GM20000 (cell line): ENCODE measurements at regions not wholly inside any gene's neighbourhood (a gene's known extent, or its start where the extent isn't known, plus 50 kb on each side); places are given as distances from the start of the nearest gene placed in this dataset.

Source experiments
- DNase-seq: peaks from one replicate; pipeline ENCODE4 v3.0.0; 2012; ENCODE audit warnings: low spot score
- TF ChIP-seq, protein P1 (sequence below): IDR thresholded peaks from 2 replicates; pipeline ENCODE4 v1.5.1; 2012; ENCODE audit warnings: mild to moderate bottlenecking, control low read depth; ENCODE audit errors: extremely low read depth, missing control alignments

DNA sequence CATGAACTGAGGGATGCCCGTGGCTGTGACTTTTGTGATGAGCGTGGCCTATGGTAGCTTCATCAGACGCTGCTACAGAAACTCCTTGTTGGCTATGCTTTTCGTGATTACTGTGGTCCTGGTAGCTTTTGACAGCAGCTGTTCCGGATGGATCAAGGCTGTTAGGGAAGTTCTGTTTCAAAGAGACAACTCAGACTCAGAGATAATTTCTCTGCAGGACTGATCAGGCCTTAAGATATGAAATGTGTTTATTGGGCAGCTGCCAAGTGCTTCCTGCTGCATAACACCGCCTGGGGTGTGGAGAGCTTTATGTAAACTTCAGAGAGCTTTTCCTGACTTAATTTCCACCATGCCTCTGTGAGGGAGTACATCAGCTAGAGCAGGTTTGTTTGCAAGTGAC is 243.8 kb downstream of the TSN start:
- TF ChIP-seq, protein P1, sequence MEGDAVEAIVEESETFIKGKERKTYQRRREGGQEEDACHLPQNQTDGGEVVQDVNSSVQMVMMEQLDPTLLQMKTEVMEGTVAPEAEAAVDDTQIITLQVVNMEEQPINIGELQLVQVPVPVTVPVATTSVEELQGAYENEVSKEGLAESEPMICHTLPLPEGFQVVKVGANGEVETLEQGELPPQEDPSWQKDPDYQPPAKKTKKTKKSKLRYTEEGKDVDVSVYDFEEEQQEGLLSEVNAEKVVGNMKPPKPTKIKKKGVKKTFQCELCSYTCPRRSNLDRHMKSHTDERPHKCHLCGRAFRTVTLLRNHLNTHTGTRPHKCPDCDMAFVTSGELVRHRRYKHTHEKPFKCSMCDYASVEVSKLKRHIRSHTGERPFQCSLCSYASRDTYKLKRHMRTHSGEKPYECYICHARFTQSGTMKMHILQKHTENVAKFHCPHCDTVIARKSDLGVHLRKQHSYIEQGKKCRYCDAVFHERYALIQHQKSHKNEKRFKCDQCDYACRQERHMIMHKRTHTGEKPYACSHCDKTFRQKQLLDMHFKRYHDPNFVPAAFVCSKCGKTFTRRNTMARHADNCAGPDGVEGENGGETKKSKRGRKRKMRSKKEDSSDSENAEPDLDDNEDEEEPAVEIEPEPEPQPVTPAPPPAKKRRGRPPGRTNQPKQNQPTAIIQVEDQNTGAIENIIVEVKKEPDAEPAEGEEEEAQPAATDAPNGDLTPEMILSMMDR, result no peak
- no peak for DNase-seq

DNA sequence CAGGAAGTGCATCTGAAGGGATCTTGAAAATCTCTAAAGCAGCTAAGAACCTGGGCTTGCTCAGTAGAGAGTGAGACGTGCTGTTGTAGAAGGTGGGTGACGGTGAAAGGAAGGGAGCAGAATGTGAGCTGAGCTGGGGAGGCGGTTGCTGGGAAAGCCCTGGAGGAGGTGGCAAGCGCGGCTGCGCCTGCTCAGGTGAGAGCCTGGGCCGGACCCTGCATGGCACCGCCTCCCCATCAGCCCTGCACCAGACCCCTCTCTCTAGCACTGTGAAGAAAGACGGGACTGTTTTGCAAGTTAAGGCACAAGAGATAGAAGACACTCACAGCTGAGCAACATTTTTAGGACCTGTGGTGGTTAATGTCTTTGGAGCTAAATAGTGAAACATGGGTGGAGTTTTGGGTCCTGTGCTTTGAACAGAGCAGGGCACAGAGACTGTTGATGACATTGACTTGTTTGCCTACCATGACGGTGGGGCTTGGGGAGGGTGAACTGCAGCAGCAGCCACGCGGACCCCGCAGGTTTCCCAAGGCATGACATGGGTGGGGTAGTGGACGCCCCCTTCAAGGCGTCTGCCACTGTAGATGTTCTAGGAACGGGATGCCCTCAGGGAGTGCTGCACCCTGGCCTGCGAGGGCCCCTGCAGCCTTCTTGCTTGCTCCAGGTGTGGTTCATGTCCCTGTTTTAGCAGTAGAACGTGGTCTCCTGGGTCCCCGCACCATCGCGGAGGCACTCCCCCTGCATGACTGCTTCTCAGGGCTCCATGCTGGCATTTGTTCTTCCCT is 245.3 kb downstream of the TSN start:
- TF ChIP-seq, protein P1, result no peak
- no peak for DNase-seq

DNA sequence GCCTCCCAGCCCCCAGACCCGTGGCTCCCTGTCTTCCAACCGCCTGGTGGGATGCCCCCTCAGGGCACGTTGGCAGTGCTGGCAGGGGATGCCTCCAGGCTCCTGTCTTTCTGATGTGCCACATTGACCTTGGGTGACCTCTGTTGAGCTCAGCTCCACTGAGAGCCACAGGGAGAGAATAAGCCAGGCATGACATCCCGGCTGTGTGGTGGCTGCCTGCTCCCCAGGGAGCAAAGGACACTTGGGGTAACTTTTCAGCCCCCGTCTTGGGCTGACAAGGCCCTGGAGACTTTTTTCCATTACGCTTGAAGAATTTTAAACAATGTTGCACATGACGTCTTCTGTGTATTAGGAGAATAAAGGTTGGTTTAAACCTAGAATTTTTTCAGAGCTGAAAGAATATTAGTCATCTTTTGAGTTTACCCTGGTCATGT is 246.0 kb downstream of the TSN start:
- no peak for DNase-seq
- TF ChIP-seq, protein P1, result no peak

DNA sequence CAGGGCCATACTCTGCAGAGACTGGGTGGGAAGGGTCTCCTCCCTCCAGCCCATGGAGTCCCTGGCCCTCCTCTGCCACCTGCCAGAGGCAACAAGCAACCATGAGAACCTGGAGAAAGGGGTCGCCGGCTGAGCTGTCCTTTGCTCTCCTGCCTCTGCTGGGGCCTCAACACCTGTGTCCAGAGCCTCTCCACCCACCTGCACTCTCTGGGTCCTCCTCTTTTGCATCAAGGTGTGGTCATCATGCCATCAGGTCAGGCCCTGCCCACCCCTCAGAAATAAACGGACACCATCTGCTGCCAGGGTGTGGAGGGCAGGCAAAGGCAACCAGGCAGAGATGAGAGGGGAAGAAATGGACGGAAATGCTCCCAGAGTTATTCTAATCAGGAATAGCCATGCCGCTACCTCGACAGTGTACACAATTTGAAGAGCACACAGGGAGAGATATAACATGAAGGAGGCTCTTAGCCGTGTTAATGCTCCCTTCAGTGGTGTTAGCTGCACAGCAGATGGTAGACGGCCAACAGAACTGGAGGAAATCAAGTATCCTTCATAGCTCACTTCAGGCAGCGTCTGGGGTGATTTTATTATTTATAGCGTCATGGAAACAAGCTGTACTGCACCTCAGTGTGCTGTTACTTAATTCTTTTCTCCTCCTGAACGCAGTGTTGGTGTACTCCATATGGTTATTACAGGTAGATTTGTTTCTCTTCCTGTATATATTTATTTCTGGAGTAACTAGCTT is 247.9 kb downstream of the TSN start:
- no peak for DNase-seq
- TF ChIP-seq, protein P1, result no peak

DNA sequence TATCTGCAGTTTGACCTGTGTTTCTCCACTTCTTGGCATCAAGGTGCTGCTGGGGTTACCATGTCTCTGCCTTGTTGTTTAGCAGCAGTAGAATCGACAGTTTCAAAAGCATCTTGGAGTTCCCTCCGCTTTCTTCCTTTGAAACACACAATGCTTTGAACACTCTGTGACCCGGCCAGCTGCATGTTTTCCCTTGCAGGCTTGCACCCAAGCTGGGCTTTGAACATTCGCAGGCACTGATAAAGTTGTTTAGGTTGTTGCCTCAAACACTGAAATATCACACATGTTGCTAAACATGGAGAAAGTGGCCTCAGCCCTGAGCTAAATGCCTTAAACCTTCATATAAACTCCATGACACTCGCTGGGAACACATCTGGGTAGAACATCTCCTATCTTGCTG is 251.7 kb downstream of the TSN start:
- TF ChIP-seq, protein P1, result no peak

DNA sequence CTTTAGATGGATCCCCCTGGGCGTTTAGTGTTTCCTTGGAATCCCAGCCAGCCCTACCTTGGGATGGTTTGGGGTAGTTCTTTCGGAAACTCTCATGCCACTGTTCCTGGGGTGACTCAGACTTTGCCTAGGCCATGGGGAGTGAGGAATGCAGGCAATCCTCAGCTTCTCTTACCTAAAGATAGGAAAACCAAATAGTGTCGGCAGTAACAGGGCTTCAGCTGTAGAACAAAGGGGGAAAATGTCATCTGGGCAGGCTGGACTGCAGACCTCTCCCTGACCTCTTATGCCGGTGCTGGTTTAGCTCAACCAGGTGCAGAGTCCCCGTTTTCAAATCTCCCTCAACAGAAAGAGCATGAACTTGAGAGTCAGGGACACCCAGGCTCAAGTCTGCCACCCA is 252.1 kb downstream of the TSN start:
- TF ChIP-seq, protein P1, result no peak
- no peak for DNase-seq

More for the DNA sequence above, 251.7 kb downstream of the TSN start:
- no peak for DNase-seq

DNA sequence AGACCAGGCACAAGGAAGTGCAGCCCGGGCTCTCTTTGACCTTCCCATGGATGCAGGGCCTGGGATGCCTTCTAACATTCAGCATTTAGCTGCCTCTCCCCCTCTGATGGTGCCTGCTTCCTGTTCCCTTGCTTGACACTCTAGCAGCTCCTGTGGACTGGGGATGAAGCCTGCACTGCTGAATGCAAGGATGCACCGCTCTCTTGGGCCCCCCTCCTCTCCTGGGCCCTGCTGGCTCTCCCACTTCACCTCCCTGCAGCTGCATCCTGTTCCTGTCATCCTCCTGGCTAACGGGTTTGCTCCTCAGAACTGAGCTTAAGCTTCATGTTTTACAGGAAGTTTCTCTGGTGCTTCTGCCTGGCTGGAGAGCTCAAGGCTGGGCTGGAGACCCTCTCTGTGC is 254.1 kb downstream of the TSN start:
- TF ChIP-seq, protein P1, result no peak
- no peak for DNase-seq
